ENCODE measurements at regions not wholly inside any gene's neighbourhood (a gene's known extent, or its start where the extent isn't known, plus 50 kb on each side); places are given as distances from the start of the nearest gene placed in this dataset.

- no peak for TF ChIP-seq CTCF (IDR thresholded peaks at IDR 0.05; ENCODE audit: low read depth, low read length, missing input control)
- TF ChIP-seq MAX (IDR thresholded peaks at IDR 0.05): no peak
- TF ChIP-seq ATF3 (IDR thresholded peaks at IDR 0.05): no peak
These were observed 113.6 kb downstream of the DAD1 start for GRCh38 chr14:22475381-22475780.

Measured in liver (tissue), 3 donors.